DOHH2 (cell line): ENCODE measurements at regions not wholly inside any gene's neighbourhood (a gene's known extent, or its start where the extent isn't known, plus 50 kb on each side); places are given as distances from the start of the nearest gene placed in this dataset.

Source experiments
- H3F3A ChIP-seq: fragments of 200-600 bp; sonication (generic), shearing (Covaris generic); 2 replicates; pipeline ENCODE4 v1.6.0; 2016; ENCODE audit warnings: antibody characterized with exemption, mild to moderate bottlenecking; ENCODE audit not compliant: control insufficient read depth, insufficient read depth
- H3K27ac ChIP-seq: fragments of 200-600 bp; sonication (generic); 2 replicates; pipeline ENCODE4 v1.5.1; 2014; ENCODE audit warnings: low read depth, mild to moderate bottlenecking, low read length, moderate library complexity
- H3K27me3 ChIP-seq: fragments of 200-600 bp; sonication (generic); 2 replicates; pipeline ENCODE4 v1.6.1; 2014; ENCODE audit warnings: mild to moderate bottlenecking, low read length, mixed read lengths; ENCODE audit not compliant: control insufficient read depth
- H3K36me3 ChIP-seq: fragments of 200-600 bp; sonication (generic); 2 replicates; pipeline ENCODE4 v1.6.1; 2014; ENCODE audit warnings: mild to moderate bottlenecking, low read length, moderate library complexity, mixed read lengths; ENCODE audit not compliant: control insufficient read depth
- H3K4me1 ChIP-seq: fragments of 200-600 bp; sonication (generic); 2 replicates; pipeline ENCODE4 v1.6.1; 2014; ENCODE audit warnings: mild to moderate bottlenecking, low read length, mixed read lengths; ENCODE audit not compliant: control insufficient read depth
- H3K4me2 ChIP-seq: fragments of 200-600 bp; sonication (generic); 2 replicates; pipeline ENCODE4 v1.6.0; 2014; ENCODE audit warnings: mild to moderate bottlenecking, low read length, moderate library complexity
- H3K4me3 ChIP-seq: fragments of 200-600 bp; sonication (generic); 2 replicates; pipeline ENCODE4 v1.5.1; 2014; ENCODE audit warnings: mild to moderate bottlenecking, low read length, mixed read lengths
- H3K79me2 ChIP-seq: fragments of 200-600 bp; sonication (generic); 2 replicates; pipeline ENCODE4 v1.6.1; 2014; ENCODE audit warnings: mild to moderate bottlenecking, low read length, mixed read lengths; ENCODE audit not compliant: control insufficient read depth
- H3K9me2 ChIP-seq: fragments of 200-600 bp; sonication (generic); replicated peaks from 2 replicates; pipeline ENCODE4 v1.6.1; 2014; ENCODE audit warnings: mild to moderate bottlenecking, low read length, mixed read lengths; ENCODE audit not compliant: control insufficient read depth
- H3K9me3 ChIP-seq: fragments of 200-600 bp; sonication (generic); 2 replicates; pipeline ENCODE4 v1.6.1; 2014; ENCODE audit warnings: antibody characterized with exemption, low read length, mixed read lengths; ENCODE audit not compliant: control insufficient read depth, insufficient read depth
- H4K20me1 ChIP-seq: fragments of 200-600 bp; sonication (generic); 2 replicates; pipeline ENCODE4 v1.6.0; 2014; ENCODE audit warnings: low read depth, mild to moderate bottlenecking, antibody characterized with exemption, low read length, moderate library complexity; ENCODE audit not compliant: control insufficient read depth, insufficient read depth
- EZH2phosphoT487 ChIP-seq: fragments of 200-600 bp; sonication (generic); IDR thresholded peaks from 2 replicates; pipeline ENCODE4 v1.6.1; 2017; ENCODE audit warnings: borderline replicate concordance, mild to moderate bottlenecking, antibody characterized with exemption, low read length, moderate library complexity, mixed read lengths
- TF ChIP-seq, protein P1 (sequence below): fragments of 200-600 bp; sonication (generic); IDR thresholded peaks from one replicate; pipeline ENCODE4 v1.5.1; 2014; ENCODE audit warnings: antibody characterized with exemption, mild to moderate bottlenecking, low read depth, low read length; ENCODE audit not compliant: poor library complexity, severe bottlenecking

- Histone ChIP-seq H3K4me1 (peaks cover 85% of the 10 kb centered on the region), H3K27me3 (no peaks in the 10 kb centered on the region), H3F3A (peaks cover 57% of the 10 kb centered on the region), H3K4me2 (no peak overlapping the region), H3K27ac (peak overlapping the region; percentile 84), H3K9me3 (no peaks in the 10 kb centered on the region), H3K9me2 (no peaks in the 10 kb centered on the region), H4K20me1 (no peaks in the 10 kb centered on the region), H3K36me3 (peaks cover 76% of the 10 kb centered on the region), H3K4me3 (no peak overlapping the region), H3K79me2 (peaks cover 18% of the 10 kb centered on the region)
- TF ChIP-seq, protein P1, sequence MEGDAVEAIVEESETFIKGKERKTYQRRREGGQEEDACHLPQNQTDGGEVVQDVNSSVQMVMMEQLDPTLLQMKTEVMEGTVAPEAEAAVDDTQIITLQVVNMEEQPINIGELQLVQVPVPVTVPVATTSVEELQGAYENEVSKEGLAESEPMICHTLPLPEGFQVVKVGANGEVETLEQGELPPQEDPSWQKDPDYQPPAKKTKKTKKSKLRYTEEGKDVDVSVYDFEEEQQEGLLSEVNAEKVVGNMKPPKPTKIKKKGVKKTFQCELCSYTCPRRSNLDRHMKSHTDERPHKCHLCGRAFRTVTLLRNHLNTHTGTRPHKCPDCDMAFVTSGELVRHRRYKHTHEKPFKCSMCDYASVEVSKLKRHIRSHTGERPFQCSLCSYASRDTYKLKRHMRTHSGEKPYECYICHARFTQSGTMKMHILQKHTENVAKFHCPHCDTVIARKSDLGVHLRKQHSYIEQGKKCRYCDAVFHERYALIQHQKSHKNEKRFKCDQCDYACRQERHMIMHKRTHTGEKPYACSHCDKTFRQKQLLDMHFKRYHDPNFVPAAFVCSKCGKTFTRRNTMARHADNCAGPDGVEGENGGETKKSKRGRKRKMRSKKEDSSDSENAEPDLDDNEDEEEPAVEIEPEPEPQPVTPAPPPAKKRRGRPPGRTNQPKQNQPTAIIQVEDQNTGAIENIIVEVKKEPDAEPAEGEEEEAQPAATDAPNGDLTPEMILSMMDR, result no peak
- TF ChIP-seq EZH2phosphoT487, result no peak
These were observed 393.6 kb upstream of the PROK2 start for GRCh38 chr3:72178463-72179106.

GRCh38 chr3:72177075-72178050, 392.4 kb upstream of the PROK2 start:
- H3F3A ChIP-seq, result peaks cover 46% of the 10 kb centered on the region
- peak overlapping the region; percentile 84 for H3K27ac ChIP-seq
- H3K36me3 ChIP-seq, result peaks cover 87% of the 10 kb centered on the region
- H3K4me3 ChIP-seq, result peak overlapping the region; percentile 70
- H3K4me2 ChIP-seq, result peak overlapping the region; percentile 98
- H3K79me2 ChIP-seq, result peaks cover 18% of the 10 kb centered on the region
- H3K9me2 ChIP-seq, result no peaks in the 10 kb centered on the region
- no peak for TF ChIP-seq EZH2phosphoT487
- TF ChIP-seq, protein P1, result no peak
- H3K4me1 ChIP-seq, result peaks cover 86% of the 10 kb centered on the region
- H4K20me1 ChIP-seq, result no peaks in the 10 kb centered on the region
- H3K9me3 ChIP-seq, result no peaks in the 10 kb centered on the region
- H3K27me3 ChIP-seq, result no peaks in the 10 kb centered on the region

- H3K27ac ChIP-seq, result peak overlapping the region; percentile 84
- H3K79me2 ChIP-seq, result peaks cover 18% of the 10 kb centered on the region
- peak overlapping the region; percentile 98 for H3K4me2 ChIP-seq
- H3F3A ChIP-seq, result peaks cover 39% of the 10 kb centered on the region
- no peaks in the 10 kb centered on the region for H3K9me2 ChIP-seq
- peaks cover 78% of the 10 kb centered on the region for H3K4me1 ChIP-seq
- peaks cover 90% of the 10 kb centered on the region for H3K36me3 ChIP-seq
- TF ChIP-seq EZH2phosphoT487, result no peak
- TF ChIP-seq, protein P1, result no peak
- H4K20me1 ChIP-seq, result no peaks in the 10 kb centered on the region
- H3K9me3 ChIP-seq, result no peaks in the 10 kb centered on the region
- peak overlapping the region; percentile 70 for H3K4me3 ChIP-seq
- H3K27me3 ChIP-seq, result no peaks in the 10 kb centered on the region
These were observed 391.6 kb upstream of the PROK2 start for GRCh38 chr3:72176537-72177041.
